PC-9 (cell line): ENCODE measurements at regions not wholly inside any gene's neighbourhood (a gene's known extent, or its start where the extent isn't known, plus 50 kb on each side); places are given as distances from the start of the nearest gene placed in this dataset.

Experiments
- CTCF ChIP-seq: fragments of 200-600 bp; sonication (generic); conservative IDR thresholded peaks from 2 replicates; pipeline ENCODE4 v1.6.1; 2017; ENCODE audit warnings: mixed run types, antibody characterized with exemption, mild to moderate bottlenecking, moderate library complexity
- EZH2 ChIP-seq: fragments of 200-600 bp; sonication (generic); IDR thresholded peaks from 2 replicates; pipeline ENCODE4 v1.8.0; 2017; ENCODE audit warnings: antibody characterized with exemption, low read depth

GRCh38 chr7:50858528-50859245 is 76.0 kb upstream of the GRB10 start:
- TF ChIP-seq CTCF (no peak), EZH2 (no peak)
